ENCODE measurements at regions not wholly inside any gene's neighbourhood (a gene's known extent, or its start where the extent isn't known, plus 50 kb on each side); places are given as distances from the start of the nearest gene placed in this dataset.

GRCh38 chr2:150544731-150545130 is 57.3 kb upstream of the RND3 start:
- intact Hi-C loops (cut with micrococcal nuclease; ENCODE audit: unreplicated experiment) (no loop called here), in situ Hi-C loops (cut with HindIII; ENCODE audit: low pct_unique_long_range_greater_than_20kb, low sequenced_read_pairs) (no loop called here)
- no peaks in the 10 kb centered on the region for H3K27me3 ChIP-seq (ENCODE audit: control insufficient read depth, insufficient read depth, low read length)
- no peaks in the 10 kb centered on the region for H3K9me3 ChIP-seq (ENCODE audit: control insufficient read depth, insufficient read depth, low read depth, low read length)
- CTCF ChIA-PET = no interaction called here
- TF ChIP-seq REST (IDR thresholded peaks at IDR 0.05; ENCODE audit: insufficient read depth in 1 of 2, low read depth in 2 of 2, low read length in 1 of 2) (no peak), POLR2AphosphoS5 (IDR thresholded peaks at IDR 0.05; ENCODE audit: low read depth, low read length) (no peak), TCF7L2 (IDR thresholded peaks at IDR 0.05; ENCODE audit: low read depth, low read length) (no peak), SIN3A (IDR thresholded peaks at IDR 0.05; ENCODE audit: borderline replicate concordance, insufficient read depth, low read depth, low read length) (no peak), CTCF (IDR thresholded peaks at IDR 0.05) (no peak)
- no peaks in the 10 kb centered on the region for H3K36me3 ChIP-seq (ENCODE audit: control insufficient read depth, insufficient read depth, low read length)
- H3K27ac ChIP-seq (ENCODE audit: low read length) = no peak overlapping the region
- no TSS peak for BruUV-seq (replicated peaks)
- no peak for DNase-seq (ENCODE audit: low read depth, low spot score)
- ATAC-seq = no peak
- H3K4me1 ChIP-seq (ENCODE audit: control insufficient read depth, insufficient read depth, low read length) = no peaks in the 10 kb centered on the region
- POLR2A ChIA-PET = no interaction called here
- no peak overlapping the region for H3K4me3 ChIP-seq (ENCODE audit: low read depth in 2 of 2, low read length in 2 of 2)

GRCh38 chr2:150542692-150543091 is 55.2 kb upstream of the RND3 start:
- H3K27ac ChIP-seq (ENCODE audit: low read length) = no peak overlapping the region
- BruUV-seq (replicated peaks) = no TSS peak
- no peaks in the 10 kb centered on the region for H3K27me3 ChIP-seq (ENCODE audit: control insufficient read depth, insufficient read depth, low read length)
- in situ Hi-C loops (cut with HindIII; ENCODE audit: low pct_unique_long_range_greater_than_20kb, low sequenced_read_pairs) (no loop called here), intact Hi-C loops (cut with micrococcal nuclease; ENCODE audit: unreplicated experiment) (no loop called here)
- no peak overlapping the region for H3K4me3 ChIP-seq (ENCODE audit: low read depth in 2 of 2, low read length in 2 of 2)
- H3K9me3 ChIP-seq (ENCODE audit: control insufficient read depth, insufficient read depth, low read depth, low read length) = no peaks in the 10 kb centered on the region
- no peaks in the 10 kb centered on the region for H3K4me1 ChIP-seq (ENCODE audit: control insufficient read depth, insufficient read depth, low read length)
- POLR2A ChIA-PET = no interaction called here
- DNase-seq (ENCODE audit: low read depth, low spot score) = no peak
- CTCF ChIA-PET = no interaction called here
- ATAC-seq = no peak
- TF ChIP-seq CTCF (IDR thresholded peaks at IDR 0.05) (no peak), TCF7L2 (IDR thresholded peaks at IDR 0.05; ENCODE audit: low read depth, low read length) (no peak), SIN3A (IDR thresholded peaks at IDR 0.05; ENCODE audit: borderline replicate concordance, insufficient read depth, low read depth, low read length) (no peak), POLR2AphosphoS5 (IDR thresholded peaks at IDR 0.05; ENCODE audit: low read depth, low read length) (no peak), REST (IDR thresholded peaks at IDR 0.05; ENCODE audit: insufficient read depth in 1 of 2, low read depth in 2 of 2, low read length in 1 of 2) (no peak)
- no peaks in the 10 kb centered on the region for H3K36me3 ChIP-seq (ENCODE audit: control insufficient read depth, insufficient read depth, low read length)
